Left lung (tissue), 4 donors: ENCODE measurements at regions not wholly inside any gene's neighbourhood (a gene's known extent, or its start where the extent isn't known, plus 50 kb on each side); places are given as distances from the start of the nearest gene placed in this dataset.
A peak's percentile ranks its signal among the peaks of the same experiment; 100 is the strongest.

Source experiments
- ATAC-seq: fragments of 200-7000 bp; cut with Tn5 transposase; one replicate; pipeline ENCODE4 v1.9.1; 2020; ENCODE audit warnings: moderate library complexity
- DNase-seq, 4 donors: peaks; one replicate each; pipeline ENCODE4 v3.0.0-alpha.2; 2013 to 2020
- H3K27ac ChIP-seq, 2 donors: fragments of 200-600 bp; sonication (generic) in 1 of 2; one replicate each; pipeline versions ENCODE4 v1.5.0 to v1.8.0; 2020 to 2021
- H3K27me3 ChIP-seq, 2 donors: fragments of 200-600 bp; sonication (generic) in 1 of 2; one replicate each; pipeline versions ENCODE4 v1.5.0 to v1.8.0; 2020 to 2021
- H3K36me3 ChIP-seq, 2 donors: fragments of 200-600 bp; sonication (generic) in 1 of 2; one replicate each; pipeline versions ENCODE4 v1.5.0 to v1.8.0; 2020 to 2021
- H3K4me1 ChIP-seq, 2 donors: fragments of 200-600 bp; one replicate each; pipeline ENCODE4 v1.8.0; 2021
- H3K4me3 ChIP-seq, 2 donors: fragments of 200-600 bp; sonication (generic) in 1 of 2; one replicate each; pipeline versions ENCODE4 v1.5.0 to v1.8.0; 2020 to 2021; ENCODE audit warnings: mild to moderate bottlenecking in 1 of 2
- H3K9me3 ChIP-seq, 2 donors: fragments of 200-600 bp; sonication (generic) in 1 of 2; one replicate each; pipeline versions ENCODE4 v1.5.0 to v1.8.0; 2020 to 2021
- CTCF ChIP-seq, 2 donors: fragments of 200-600 bp; sonication (generic) in 1 of 2; IDR thresholded peaks; one replicate each; pipeline versions ENCODE4 v1.5.0 to v1.8.0; 2021; ENCODE audit warnings: antibody characterized with exemption in 2 of 2
- intact Hi-C, 2 donors: fragments of 100-400 bp; cut with DNase I; formaldehyde crosslinking; loops; one replicate each; pipeline versions ENCODE4 v1.11.2 to v1.14.2; 2022
- donor health status: DM: no; HTN: yes; CAD: no.
- donor health status: DM: no; HTN: no; CAD: no.

GRCh38 chr4:1511441-1512041 is 105.3 kb upstream of the NKX1-1 start:
- Histone ChIP-seq H3K9me3 (no peaks in the 10 kb centered on the region), H3K4me1 (peaks cover 0 to 6% of the 10 kb centered on the region in 2 donors), H3K27ac (no peak overlapping the region), H3K4me3 (no peak overlapping the region), H3K36me3 (no peaks in the 10 kb centered on the region), H3K27me3 (peaks cover 14 to 58% of the 10 kb centered on the region in 2 donors)
- peak in 2 of 4 donors; percentile 66 to 76 for DNase-seq
- TF ChIP-seq CTCF (IDR thresholded peaks at IDR 0.05), result no peak
- intact Hi-C loops, result no loop called here
- ATAC-seq, result peak; percentile 87

GRCh38 chr4:1510931-1511330 is 104.7 kb upstream of the NKX1-1 start:
- no peak for TF ChIP-seq CTCF (IDR thresholded peaks at IDR 0.05)
- Histone ChIP-seq H3K27ac (no peak overlapping the region), H3K4me3 (no peak overlapping the region), H3K9me3 (no peaks in the 10 kb centered on the region), H3K36me3 (no peaks in the 10 kb centered on the region), H3K4me1 (peaks cover 0 to 6% of the 10 kb centered on the region in 2 donors), H3K27me3 (peaks cover 14 to 57% of the 10 kb centered on the region in 2 donors)
- no peak for ATAC-seq
- peak in 1 of 4 donors; percentile 56 for DNase-seq
- intact Hi-C loops, result no loop called here

- peak in 2 of 4 donors; percentile 19 to 53 for DNase-seq
- Histone ChIP-seq H3K36me3 (no peaks in the 10 kb centered on the region), H3K4me1 (peaks cover 0 to 6% of the 10 kb centered on the region in 2 donors), H3K9me3 (no peaks in the 10 kb centered on the region), H3K27ac (no peak overlapping the region), H3K4me3 (no peak overlapping the region), H3K27me3 (peaks cover 14 to 59% of the 10 kb centered on the region in 2 donors)
- no peak for TF ChIP-seq CTCF (IDR thresholded peaks at IDR 0.05)
- no peak for ATAC-seq
- intact Hi-C loops, result no loop called here
Measured at GRCh38 chr4:1509366-1509765, 103.1 kb upstream of the NKX1-1 start.

- Histone ChIP-seq H3K4me1 (peaks cover 0 to 5% of the 10 kb centered on the region in 2 donors), H3K4me3 (no peak overlapping the region), H3K27me3 (peaks cover 10 to 63% of the 10 kb centered on the region in 2 donors), H3K9me3 (no peaks in the 10 kb centered on the region), H3K27ac (no peak overlapping the region), H3K36me3 (no peaks in the 10 kb centered on the region)
- DNase-seq (peak in 2 of 4 donors; percentile 27 to 81), ATAC-seq (no peak)
- intact Hi-C loops, result no loop called here
- TF ChIP-seq CTCF (IDR thresholded peaks at IDR 0.05), result no peak
Measured at GRCh38 chr4:1508161-1509160, 102.2 kb upstream of the NKX1-1 start.
